Tibial nerve (tissue), 4 donors: ENCODE measurements at regions not wholly inside any gene's neighbourhood (a gene's known extent, or its start where the extent isn't known, plus 50 kb on each side); places are given as distances from the start of the nearest gene placed in this dataset. TPM values are rescaled to one million over a fixed set of nuclear protein-coding genes. Genes with fewer than 3 reads are reported as not detected.

Source experiments
- DNase-seq, 2 donors: peaks; one replicate each; pipeline ENCODE4 v3.0.0-alpha.2; 2019; ENCODE audit warnings: low spot score in 2 of 2
- H3K27ac ChIP-seq, 4 donors: fragments of 200-600 bp; sonication (generic) in 3 of 4; one replicate each; pipeline ENCODE4 v1.5.1; 2017 to 2019; ENCODE audit warnings: mild to moderate bottlenecking in 1 of 4
- H3K27me3 ChIP-seq, 2 donors: fragments of 200-600 bp; sonication (generic) in 1 of 2; one replicate each; pipeline versions ENCODE4 v1.5.1 to v1.6.0; 2017 to 2019
- H3K36me3 ChIP-seq, 3 donors: fragments of 200-600 bp; sonication (generic); one replicate each; pipeline ENCODE4 v1.5.1; 2018 to 2019
- H3K4me1 ChIP-seq, 4 donors: fragments of 200-600 bp; sonication (generic) in 3 of 4; one replicate each; pipeline ENCODE4 v1.5.1; 2017 to 2019
- H3K4me3 ChIP-seq, 4 donors: fragments of 200-600 bp; sonication (generic) in 3 of 4; one replicate each; pipeline ENCODE4 v1.5.1; 2017 to 2019; ENCODE audit warnings: mild to moderate bottlenecking in 1 of 4, moderate library complexity in 1 of 4
- H3K9me3 ChIP-seq, 4 donors: fragments of 200-600 bp; sonication (generic) in 3 of 4; one replicate each; pipeline ENCODE4 v1.5.1; 2017 to 2019
- CTCF ChIP-seq, 5 experiments: fragments of 200-600 bp in 3 of 5; fragments of 450-650 bp in 2 of 5; sonication (generic) in 3 of 5; IDR thresholded peaks; one replicate each; pipeline ENCODE4 v1.5.1; 2016 to 2019; ENCODE audit warnings: antibody characterized with exemption in 5 of 5, mild to moderate bottlenecking in 3 of 5, moderate library complexity in 2 of 5
- EP300 ChIP-seq, 2 donors: sonication (generic); formaldehyde crosslinking; IDR thresholded peaks; one replicate each; pipeline ENCODE4 v1.6.1; 2017; ENCODE audit warnings: antibody characterized with exemption in 2 of 2, mild to moderate bottlenecking in 1 of 2
- POLR2A ChIP-seq, 2 donors: fragments of 450-650 bp; IDR thresholded peaks; one replicate each; pipeline ENCODE4 v1.6.1; 2017; ENCODE audit warnings: antibody characterized with exemption in 2 of 2, mild to moderate bottlenecking in 2 of 2, moderate library complexity in 2 of 2
- WGBS, 2 donors: methylation state at CpG; one replicate each; pipeline ENCODE4 v1.1.5; 2018; 5-methylcytosine and 5-hydroxymethylcytosine counted together
- small RNA-seq: library from RNA; depleted of rRNA; stranded (forward); fragments of <200 nt; gene quantifications from one replicate; pipeline ENCODE3, GENCODE V24; 2016

DNA sequence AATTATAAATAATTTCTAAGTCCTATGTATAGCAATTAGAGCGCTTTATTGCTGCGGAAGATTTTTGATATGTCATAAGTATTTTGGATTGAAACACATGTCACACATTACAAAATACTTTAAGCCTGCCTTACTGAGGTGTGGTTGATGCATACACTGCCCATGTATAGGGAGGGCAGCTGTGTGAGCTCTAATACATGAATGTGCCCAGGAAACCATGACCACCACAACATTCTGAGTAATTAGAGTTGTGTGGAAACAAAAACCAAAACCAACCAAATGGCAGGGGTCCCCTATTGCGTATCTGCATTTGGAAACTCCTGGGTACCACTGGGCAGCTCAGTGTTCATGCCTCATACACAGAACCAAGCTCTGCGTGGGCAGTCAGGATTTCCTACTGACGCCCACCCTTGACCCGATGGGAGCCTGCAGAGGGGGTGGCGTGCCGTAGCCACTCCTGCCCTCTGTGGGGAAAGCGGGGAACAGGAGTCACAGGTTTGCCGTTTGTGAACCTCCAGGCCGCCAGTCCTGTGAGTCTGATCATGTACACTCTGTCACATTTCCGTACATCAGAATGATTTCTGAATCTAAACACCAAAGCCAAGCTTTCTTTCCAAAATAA lies 50.9 kb upstream of the PDE10A start:
- no peak overlapping the region for H3K4me3 ChIP-seq
- H3K9me3 ChIP-seq = no peaks in the 10 kb centered on the region
- H3K27ac ChIP-seq = no peak overlapping the region
- TF ChIP-seq CTCF (IDR thresholded peaks at IDR 0.05) (no peak), EP300 (IDR thresholded peaks at IDR 0.05) (no peak), POLR2A (IDR thresholded peaks at IDR 0.05) (no peak)
- H3K4me1 ChIP-seq = no peaks in the 10 kb centered on the region
- 88 to 91% methylated on average over 12 of the region's 12 CpGs for WGBS, 2 donors
- no peaks in the 10 kb centered on the region for H3K27me3 ChIP-seq
- no peaks in the 10 kb centered on the region for H3K36me3 ChIP-seq
- DNase-seq = no peak

Small RNA genes in the stretch of these regions (small RNA-seq; reads per million reads assigned to genes)
- not detected for gene RNU6-730P
